OCI-LY1 (cell line): ENCODE measurements at regions not wholly inside any gene's neighbourhood (a gene's known extent, or its start where the extent isn't known, plus 50 kb on each side); places are given as distances from the start of the nearest gene placed in this dataset.

ENCODE experiments used
- H2AFZ ChIP-seq: fragments of 200-600 bp; sonication (generic), shearing (Covaris generic); 2 replicates; pipeline ENCODE4 v1.6.0; 2014; ENCODE audit warnings: antibody characterized with exemption, mild to moderate bottlenecking, low read length
- H3F3A ChIP-seq: fragments of 200-600 bp; sonication (generic), shearing (Covaris generic); 2 replicates; pipeline ENCODE4 v1.6.0; 2014; ENCODE audit warnings: mild to moderate bottlenecking, antibody characterized with exemption, low read length, moderate library complexity; ENCODE audit not compliant: insufficient read depth
- H3K27ac ChIP-seq: fragments of 200-600 bp; sonication (generic); 2 replicates; pipeline ENCODE4 v1.5.1; 2014; ENCODE audit warnings: low read length, mixed run types, mild to moderate bottlenecking, low read depth; ENCODE audit not compliant: poor library complexity, severe bottlenecking
- H3K27me3 ChIP-seq: fragments of 200-600 bp; sonication (generic); 2 replicates; pipeline ENCODE4 v1.6.0; 2014; ENCODE audit warnings: antibody characterized with exemption, mild to moderate bottlenecking, low read length, moderate library complexity; ENCODE audit not compliant: insufficient read depth
- H3K36me3 ChIP-seq: fragments of 200-600 bp; sonication (generic); 2 replicates; pipeline ENCODE4 v1.6.1; 2014; ENCODE audit warnings: mild to moderate bottlenecking, antibody characterized with exemption, low read length, moderate library complexity, mixed read lengths; ENCODE audit not compliant: insufficient read depth
- H3K4me1 ChIP-seq: fragments of 200-600 bp; sonication (generic); 2 replicates; pipeline ENCODE4 v1.5.1; 2014; ENCODE audit warnings: mild to moderate bottlenecking, low read length, moderate library complexity; ENCODE audit not compliant: insufficient read depth, severe bottlenecking
- H3K4me2 ChIP-seq: fragments of 200-600 bp; sonication (generic), shearing (Covaris generic); 2 replicates; pipeline ENCODE4 v1.6.1; 2014; ENCODE audit warnings: low read length
- H3K4me3 ChIP-seq: fragments of 200-600 bp; sonication (generic); 2 replicates; pipeline ENCODE4 v1.5.1; 2014; ENCODE audit warnings: low read length, low read depth, mild to moderate bottlenecking, mixed read lengths; ENCODE audit not compliant: poor library complexity, severe bottlenecking
- H3K79me2 ChIP-seq: fragments of 200-600 bp; shearing (Covaris generic); 2 replicates; pipeline ENCODE4 v1.6.1; 2016; ENCODE audit warnings: mixed run types, low read length, mixed read lengths; ENCODE audit not compliant: insufficient read depth
- H3K9ac ChIP-seq: fragments of 200-600 bp; sonication (generic), shearing (Covaris generic); 2 replicates; pipeline ENCODE4 v1.6.1; 2014; ENCODE audit warnings: mild to moderate bottlenecking, low read length, mixed read lengths
- H3K9me2 ChIP-seq: fragments of 200-600 bp; sonication (generic), shearing (Covaris generic); 2 replicates; pipeline ENCODE4 v1.6.1; 2014; ENCODE audit warnings: low read depth, mild to moderate bottlenecking, low read length, mixed read lengths
- H3K9me3 ChIP-seq: fragments of 200-600 bp; shearing (Covaris generic); 2 replicates; pipeline ENCODE4 v1.6.1; 2014; ENCODE audit warnings: low read length, mixed read lengths
- H4K20me1 ChIP-seq: fragments of 200-600 bp; sonication (generic), shearing (Covaris generic); 2 replicates; pipeline ENCODE4 v1.6.0; 2016; ENCODE audit warnings: mild to moderate bottlenecking, low read length; ENCODE audit not compliant: insufficient read depth
- CTCF ChIP-seq: fragments of 200-600 bp; sonication (generic), shearing (Covaris generic); IDR thresholded peaks from 2 replicates; pipeline ENCODE4 v1.5.1; 2017; ENCODE audit warnings: mild to moderate bottlenecking, antibody characterized with exemption, low read length, moderate library complexity, mixed read lengths
- EZH2 ChIP-seq: fragments of 200-600 bp; sonication (generic), shearing (Covaris generic); IDR thresholded peaks from 2 replicates; pipeline ENCODE4 v1.8.0; 2017; ENCODE audit warnings: borderline replicate concordance, mixed run types, mild to moderate bottlenecking, antibody characterized with exemption, low read length, moderate library complexity, mixed read lengths

GRCh38 chr2:217727801-217728200 lies 275.0 kb downstream of the TNS1 start:
- TF ChIP-seq EZH2 (no peak), CTCF (no peak)
- no peaks in the 10 kb centered on the region for H3K9me3 ChIP-seq
- H3K9ac ChIP-seq = no peak overlapping the region
- no peaks in the 10 kb centered on the region for H3K9me2 ChIP-seq
- H3K36me3 ChIP-seq = no peaks in the 10 kb centered on the region
- H3K79me2 ChIP-seq = no peaks in the 10 kb centered on the region
- no peak overlapping the region for H3K27ac ChIP-seq
- H3F3A ChIP-seq = no peaks in the 10 kb centered on the region
- peaks cover 7% of the 10 kb centered on the region; the same call in 1 of the 2 replicates for H3K27me3 ChIP-seq
- H3K4me2 ChIP-seq = no peak overlapping the region
- no peak overlapping the region for H3K4me3 ChIP-seq
- no peaks in the 10 kb centered on the region for H3K4me1 ChIP-seq
- H2AFZ ChIP-seq = no peak overlapping the region
- H4K20me1 ChIP-seq = no peaks in the 10 kb centered on the region

GRCh38 chr2:217725409-217725808 lies 277.4 kb downstream of the TNS1 start:
- no peak overlapping the region for H3K27ac ChIP-seq
- H3K9me3 ChIP-seq = no peaks in the 10 kb centered on the region
- no peak for TF ChIP-seq CTCF
- no peak for TF ChIP-seq EZH2
- no peak overlapping the region for H3K9ac ChIP-seq
- no peaks in the 10 kb centered on the region for H3K36me3 ChIP-seq
- no peaks in the 10 kb centered on the region for H3K9me2 ChIP-seq
- no peaks in the 10 kb centered on the region for H4K20me1 ChIP-seq
- no peak overlapping the region for H3K4me2 ChIP-seq
- peaks cover 7% of the 10 kb centered on the region; the same call in 1 of the 2 replicates for H3K27me3 ChIP-seq
- no peaks in the 10 kb centered on the region for H3K4me1 ChIP-seq
- H3K79me2 ChIP-seq = no peaks in the 10 kb centered on the region
- H2AFZ ChIP-seq = no peak overlapping the region
- H3K4me3 ChIP-seq = no peak overlapping the region
- H3F3A ChIP-seq = no peaks in the 10 kb centered on the region

GRCh38 chr2:217724471-217724870 lies 278.3 kb downstream of the TNS1 start:
- Histone ChIP-seq H3K9me2 (no peaks in the 10 kb centered on the region), H3K27ac (no peak overlapping the region), H3K9me3 (no peaks in the 10 kb centered on the region), H3K27me3 (peaks cover 7% of the 10 kb centered on the region; the same call in 1 of the 2 replicates), H3K36me3 (no peaks in the 10 kb centered on the region), H3F3A (no peaks in the 10 kb centered on the region), H3K4me1 (no peaks in the 10 kb centered on the region), H2AFZ (no peak overlapping the region), H3K9ac (no peak overlapping the region), H3K4me2 (no peak overlapping the region), H3K4me3 (no peak overlapping the region), H4K20me1 (no peaks in the 10 kb centered on the region), H3K79me2 (no peaks in the 10 kb centered on the region)
- TF ChIP-seq CTCF = no peak
- no peak for TF ChIP-seq EZH2
